ENCODE measurements at regions not wholly inside any gene's neighbourhood (a gene's known extent, or its start where the extent isn't known, plus 50 kb on each side); places are given as distances from the start of the nearest gene placed in this dataset.

- Histone ChIP-seq H3K36me3 (ENCODE audit: control insufficient read depth, insufficient read depth, low read length) (no peaks in the 10 kb centered on the region), H3K9ac (ENCODE audit: low read length) (no peak overlapping the region), H3K27me3 (ENCODE audit: control insufficient read depth, insufficient read depth, low read length) (no peaks in the 10 kb centered on the region), H3K27ac (ENCODE audit: low read depth, low read length) (no peak overlapping the region), H3K4me3 (ENCODE audit: low read depth, low read length) (no peak overlapping the region), H3K9me3 (ENCODE audit: control insufficient read depth, insufficient read depth, low read depth, low read length) (no peaks in the 10 kb centered on the region), H3K4me1 (ENCODE audit: control insufficient read depth, insufficient read depth, low read length) (no peaks in the 10 kb centered on the region)
These were observed 113.9 kb upstream of the LMO3 start for GRCh38 chr12:16719713-16720416.

- Histone ChIP-seq H3K27ac (ENCODE audit: low read depth, low read length) (no peak overlapping the region), H3K9ac (ENCODE audit: low read length) (no peak overlapping the region), H3K4me3 (ENCODE audit: low read depth, low read length) (no peak overlapping the region), H3K4me1 (ENCODE audit: control insufficient read depth, insufficient read depth, low read length) (no peaks in the 10 kb centered on the region), H3K9me3 (ENCODE audit: control insufficient read depth, insufficient read depth, low read depth, low read length) (no peaks in the 10 kb centered on the region), H3K36me3 (ENCODE audit: control insufficient read depth, insufficient read depth, low read length) (no peaks in the 10 kb centered on the region), H3K27me3 (ENCODE audit: control insufficient read depth, insufficient read depth, low read length) (no peaks in the 10 kb centered on the region)
These were observed 111.0 kb upstream of the LMO3 start for GRCh38 chr12:16716928-16717327.

- Histone ChIP-seq H3K27me3 (ENCODE audit: control insufficient read depth, insufficient read depth, low read length) (no peaks in the 10 kb centered on the region), H3K4me3 (ENCODE audit: low read depth, low read length) (no peak overlapping the region), H3K36me3 (ENCODE audit: control insufficient read depth, insufficient read depth, low read length) (no peaks in the 10 kb centered on the region), H3K9ac (ENCODE audit: low read length) (no peak overlapping the region), H3K4me1 (ENCODE audit: control insufficient read depth, insufficient read depth, low read length) (no peaks in the 10 kb centered on the region), H3K9me3 (ENCODE audit: control insufficient read depth, insufficient read depth, low read depth, low read length) (0 out of 2 replicates have a peak, but pooled peaks cover 3% of the 10 kb centered on the region), H3K27ac (ENCODE audit: low read depth, low read length) (no peak overlapping the region)
These were observed 86.1 kb upstream of the LMO3 start for GRCh38 chr12:16692099-16692498.

- Histone ChIP-seq H3K4me1 (ENCODE audit: control insufficient read depth, insufficient read depth, low read length) (no peaks in the 10 kb centered on the region), H3K4me3 (ENCODE audit: low read depth, low read length) (no peak overlapping the region), H3K27me3 (ENCODE audit: control insufficient read depth, insufficient read depth, low read length) (no peaks in the 10 kb centered on the region), H3K27ac (ENCODE audit: low read depth, low read length) (no peak overlapping the region), H3K9ac (ENCODE audit: low read length) (no peak overlapping the region), H3K36me3 (ENCODE audit: control insufficient read depth, insufficient read depth, low read length) (no peaks in the 10 kb centered on the region), H3K9me3 (ENCODE audit: control insufficient read depth, insufficient read depth, low read depth, low read length) (0 out of 2 replicates have a peak, but pooled peaks cover 3% of the 10 kb centered on the region)
These were observed 85.7 kb upstream of the LMO3 start for GRCh38 chr12:16691624-16692023.

GRCh38 chr12:16688200-16688599 is 82.2 kb upstream of the LMO3 start:
- Histone ChIP-seq H3K4me3 (ENCODE audit: low read depth, low read length) (no peak overlapping the region), H3K27me3 (ENCODE audit: control insufficient read depth, insufficient read depth, low read length) (no peaks in the 10 kb centered on the region)

GRCh38 chr12:16685107-16685506 is 79.1 kb upstream of the LMO3 start:
- H3K9ac ChIP-seq (ENCODE audit: low read length), result no peak overlapping the region
- no peaks in the 10 kb centered on the region for H3K27me3 ChIP-seq (ENCODE audit: control insufficient read depth, insufficient read depth, low read length)

More at GRCh38 chr12:16688200-16688599, 82.2 kb upstream of the LMO3 start:
- Histone ChIP-seq H3K36me3 (ENCODE audit: control insufficient read depth, insufficient read depth, low read length) (no peaks in the 10 kb centered on the region), H3K9me3 (ENCODE audit: control insufficient read depth, insufficient read depth, low read depth, low read length) (no peaks in the 10 kb centered on the region), H3K27ac (ENCODE audit: low read depth, low read length) (no peak overlapping the region), H3K4me1 (ENCODE audit: control insufficient read depth, insufficient read depth, low read length) (no peaks in the 10 kb centered on the region), H3K9ac (ENCODE audit: low read length) (no peak overlapping the region)

GRCh38 chr12:16681196-16681595 is 75.2 kb upstream of the LMO3 start:
- no peaks in the 10 kb centered on the region for H3K36me3 ChIP-seq (ENCODE audit: control insufficient read depth, insufficient read depth, low read length)
- H3K9ac ChIP-seq (ENCODE audit: low read length), result no peak overlapping the region
- no peak overlapping the region for H3K27ac ChIP-seq (ENCODE audit: low read depth, low read length)
- no peaks in the 10 kb centered on the region for H3K27me3 ChIP-seq (ENCODE audit: control insufficient read depth, insufficient read depth, low read length)
- H3K9me3 ChIP-seq (ENCODE audit: control insufficient read depth, insufficient read depth, low read depth, low read length), result no peaks in the 10 kb centered on the region
- no peak overlapping the region for H3K4me3 ChIP-seq (ENCODE audit: low read depth, low read length)
- no peaks in the 10 kb centered on the region for H3K4me1 ChIP-seq (ENCODE audit: control insufficient read depth, insufficient read depth, low read length)

More at GRCh38 chr12:16685107-16685506, 79.1 kb upstream of the LMO3 start:
- Histone ChIP-seq H3K27ac (ENCODE audit: low read depth, low read length) (no peak overlapping the region), H3K9me3 (ENCODE audit: control insufficient read depth, insufficient read depth, low read depth, low read length) (no peaks in the 10 kb centered on the region), H3K4me3 (ENCODE audit: low read depth, low read length) (no peak overlapping the region), H3K36me3 (ENCODE audit: control insufficient read depth, insufficient read depth, low read length) (no peaks in the 10 kb centered on the region), H3K4me1 (ENCODE audit: control insufficient read depth, insufficient read depth, low read length) (no peaks in the 10 kb centered on the region)

GRCh38 chr12:16675438-16675837 is 69.5 kb upstream of the LMO3 start:
- Histone ChIP-seq H3K36me3 (ENCODE audit: control insufficient read depth, insufficient read depth, low read length) (no peaks in the 10 kb centered on the region), H3K4me1 (ENCODE audit: control insufficient read depth, insufficient read depth, low read length) (no peaks in the 10 kb centered on the region), H3K27ac (ENCODE audit: low read depth, low read length) (no peak overlapping the region), H3K9ac (ENCODE audit: low read length) (no peak overlapping the region), H3K27me3 (ENCODE audit: control insufficient read depth, insufficient read depth, low read length) (no peaks in the 10 kb centered on the region), H3K9me3 (ENCODE audit: control insufficient read depth, insufficient read depth, low read depth, low read length) (no peaks in the 10 kb centered on the region), H3K4me3 (ENCODE audit: low read depth, low read length) (no peak overlapping the region)

GRCh38 chr12:16674885-16675284 is 68.9 kb upstream of the LMO3 start:
- Histone ChIP-seq H3K27ac (ENCODE audit: low read depth, low read length) (no peak overlapping the region), H3K27me3 (ENCODE audit: control insufficient read depth, insufficient read depth, low read length) (no peaks in the 10 kb centered on the region), H3K4me1 (ENCODE audit: control insufficient read depth, insufficient read depth, low read length) (no peaks in the 10 kb centered on the region), H3K4me3 (ENCODE audit: low read depth, low read length) (no peak overlapping the region), H3K9ac (ENCODE audit: low read length) (no peak overlapping the region), H3K36me3 (ENCODE audit: control insufficient read depth, insufficient read depth, low read length) (no peaks in the 10 kb centered on the region), H3K9me3 (ENCODE audit: control insufficient read depth, insufficient read depth, low read depth, low read length) (no peaks in the 10 kb centered on the region)

GRCh38 chr12:16670456-16671050 is 64.6 kb upstream of the LMO3 start:
- H3K4me1 ChIP-seq (ENCODE audit: control insufficient read depth, insufficient read depth, low read length), result no peaks in the 10 kb centered on the region
- no peak overlapping the region for H3K9ac ChIP-seq (ENCODE audit: low read length)
- no peaks in the 10 kb centered on the region for H3K27me3 ChIP-seq (ENCODE audit: control insufficient read depth, insufficient read depth, low read length)
- no peaks in the 10 kb centered on the region for H3K36me3 ChIP-seq (ENCODE audit: control insufficient read depth, insufficient read depth, low read length)
- H3K9me3 ChIP-seq (ENCODE audit: control insufficient read depth, insufficient read depth, low read depth, low read length), result no peaks in the 10 kb centered on the region
- no peak overlapping the region for H3K27ac ChIP-seq (ENCODE audit: low read depth, low read length)
- H3K4me3 ChIP-seq (ENCODE audit: low read depth, low read length), result no peak overlapping the region

- no peaks in the 10 kb centered on the region for H3K27me3 ChIP-seq (ENCODE audit: control insufficient read depth, insufficient read depth, low read length)
- no peaks in the 10 kb centered on the region for H3K36me3 ChIP-seq (ENCODE audit: control insufficient read depth, insufficient read depth, low read length)
- no peaks in the 10 kb centered on the region for H3K9me3 ChIP-seq (ENCODE audit: control insufficient read depth, insufficient read depth, low read depth, low read length)
- no peaks in the 10 kb centered on the region for H3K4me1 ChIP-seq (ENCODE audit: control insufficient read depth, insufficient read depth, low read length)
- H3K9ac ChIP-seq (ENCODE audit: low read length), result no peak overlapping the region
- H3K4me3 ChIP-seq (ENCODE audit: low read depth, low read length), result no peak overlapping the region
- H3K27ac ChIP-seq (ENCODE audit: low read depth, low read length), result no peak overlapping the region
These were observed 63.8 kb upstream of the LMO3 start for GRCh38 chr12:16669756-16670155.

All from HUES6 (cell line).